HL-60 (cell line): ENCODE measurements at regions not wholly inside any gene's neighbourhood (a gene's known extent, or its start where the extent isn't known, plus 50 kb on each side); places are given as distances from the start of the nearest gene placed in this dataset.

Experiments used
- CTCF ChIP-seq: IDR thresholded peaks from one replicate; pipeline ENCODE4 v1.5.1; 2011; ENCODE audit warnings: low read length, control low read depth, inconsistent platforms; ENCODE audit not compliant: insufficient read depth
- GABPA ChIP-seq: IDR thresholded peaks from 2 replicates; pipeline ENCODE4 v1.6.1; 2012; ENCODE audit warnings: low read depth
- POLR2AphosphoS5 ChIP-seq: IDR thresholded peaks from 2 replicates; pipeline ENCODE4 v1.6.1; 2012; ENCODE audit warnings: low read depth
- REST ChIP-seq: IDR thresholded peaks from 2 replicates; pipeline ENCODE4 v1.6.1; 2012; ENCODE audit warnings: low read depth; ENCODE audit not compliant: insufficient replicate concordance
- SPI1 ChIP-seq: IDR thresholded peaks from 2 replicates; pipeline ENCODE4 v1.6.1; 2012; ENCODE audit warnings: low read depth, mild to moderate bottlenecking, borderline replicate concordance

- TF ChIP-seq CTCF (no peak), POLR2AphosphoS5 (no peak), REST (no peak), GABPA (no peak), SPI1 (no peak)
Observed at GRCh38 chr11:27968461-27968860, 139.5 kb downstream of the KIF18A start.
